ENCODE measurements at regions not wholly inside any gene's neighbourhood (a gene's known extent, or its start where the extent isn't known, plus 50 kb on each side); places are given as distances from the start of the nearest gene placed in this dataset.

GRCh38 chr1:31127266-31127665 lies 61.7 kb upstream of the PUM1 start:
- H3K36me3 ChIP-seq, result no peaks in the 10 kb centered on the region
- TF ChIP-seq CTCF (IDR thresholded peaks at IDR 0.05), result no peak
- H3K27me3 ChIP-seq, result no peaks in the 10 kb centered on the region
- no peaks in the 10 kb centered on the region for H3K9me3 ChIP-seq
- no peaks in the 10 kb centered on the region for H3K4me1 ChIP-seq
- DNase-seq (no peak), ATAC-seq (no peak)
- 48 to 53% methylated on average over 7 of the region's 7 CpGs for WGBS, 2 donors
- intact Hi-C loops (cut with DNase I), result no loop called here
- H3K4me3 ChIP-seq, result no peak overlapping the region
- no peak overlapping the region for H3K27ac ChIP-seq

- DNase-seq (no peak), ATAC-seq (peak in 1 of 8 donors; percentile 16)
- 64 to 73% methylated on average over 8 of the region's 8 CpGs for WGBS, 2 donors
- Histone ChIP-seq H3K27ac (no peak overlapping the region), H3K36me3 (no peaks in the 10 kb centered on the region), H3K27me3 (no peaks in the 10 kb centered on the region), H3K4me1 (peaks cover 0 to 5% (median 0%) of the 10 kb centered on the region in 9 donors), H3K4me3 (no peak overlapping the region), H3K9me3 (no peaks in the 10 kb centered on the region)
- intact Hi-C loops (cut with DNase I), result no loop called here
- TF ChIP-seq CTCF (IDR thresholded peaks at IDR 0.05), result no peak
Observed at GRCh38 chr1:31122741-31123140, 57.2 kb upstream of the PUM1 start.

- intact Hi-C loops (cut with DNase I), result no loop called here
- no peak overlapping the region for H3K27ac ChIP-seq
- H3K36me3 ChIP-seq, result no peaks in the 10 kb centered on the region
- no peaks in the 10 kb centered on the region for H3K9me3 ChIP-seq
- H3K4me3 ChIP-seq, result no peak overlapping the region
- peaks cover 0 to 5% (median 0%) of the 10 kb centered on the region in 9 donors for H3K4me1 ChIP-seq
- H3K27me3 ChIP-seq, result no peaks in the 10 kb centered on the region
- no peak for DNase-seq
- no peak for ATAC-seq
- 66% methylated on average over 6 of the region's 6 CpGs for WGBS, 2 donors
- TF ChIP-seq CTCF (IDR thresholded peaks at IDR 0.05), result no peak
Observed at GRCh38 chr1:31122101-31122735, 56.7 kb upstream of the PUM1 start.

- WGBS, 2 donors, result 85 to 89% methylated on average over 3 of the region's 3 CpGs
- no peaks in the 10 kb centered on the region for H3K36me3 ChIP-seq
- ATAC-seq, result peak in 6 of 8 donors; percentile 61 to 79 (median 73)
- intact Hi-C loops (cut with DNase I), result no loop called here
- H3K4me1 ChIP-seq, result peaks cover 0 to 5% (median 0%) of the 10 kb centered on the region in 9 donors
- no peak for TF ChIP-seq CTCF (IDR thresholded peaks at IDR 0.05)
- DNase-seq, result no peak
- no peaks in the 10 kb centered on the region for H3K9me3 ChIP-seq
- peaks cover 0 to 5% (median 0%) of the 10 kb centered on the region in 7 donors for H3K27me3 ChIP-seq
- no peak overlapping the region for H3K4me3 ChIP-seq
- H3K27ac ChIP-seq, result no peak overlapping the region
Observed at GRCh38 chr1:31120783-31121180, 55.3 kb upstream of the PUM1 start.
